C4-2B (cell line): ENCODE measurements at regions not wholly inside any gene's neighbourhood (a gene's known extent, or its start where the extent isn't known, plus 50 kb on each side); places are given as distances from the start of the nearest gene placed in this dataset.
"Not testable (repeated sequence)": the region's sequence is repeated elsewhere in the genome, so short reads cannot be mapped to it uniquely, and the experiment has no call there.

Source experiments
- H3K27ac ChIP-seq: fragments of 450-650 bp; 2 replicates; pipeline ENCODE4 v1.5.1; 2017
- CTCF ChIP-seq: fragments of 450-650 bp; conservative IDR thresholded peaks from 2 replicates; pipeline ENCODE4 v1.5.1; 2017; ENCODE audit warnings: mild to moderate bottlenecking
- ZFX ChIP-seq: fragments of 450-650 bp; IDR thresholded peaks from 2 replicates; pipeline ENCODE4 v1.6.1; 2017

- TF ChIP-seq CTCF = no peak
- no peak for TF ChIP-seq ZFX
- H3K27ac ChIP-seq = no peak overlapping the region
Observed at GRCh38 chr13:54004026-54004699, 975.5 kb downstream of the OLFM4 start.

- no peak overlapping the region for H3K27ac ChIP-seq
- TF ChIP-seq CTCF (no peak), ZFX (no peak)
Observed at GRCh38 chr13:54016542-54016941, 987.9 kb downstream of the OLFM4 start.

- TF ChIP-seq ZFX = no peak
- TF ChIP-seq CTCF = no peak
- no peak overlapping the region for H3K27ac ChIP-seq
Observed at GRCh38 chr13:54018485-54018884, 989.9 kb downstream of the OLFM4 start.

GRCh38 chr13:54029226-54029625 lies 1000.6 kb downstream of the OLFM4 start:
- TF ChIP-seq ZFX (no peak), CTCF (no peak)
- no peak overlapping the region for H3K27ac ChIP-seq

- no peak for TF ChIP-seq ZFX
- TF ChIP-seq CTCF = no peak
- H3K27ac ChIP-seq = no peak overlapping the region
Observed at GRCh38 chr13:54029720-54030119, 1001.1 kb downstream of the OLFM4 start.

- H3K27ac ChIP-seq = no peak overlapping the region
- TF ChIP-seq ZFX = no peak
- TF ChIP-seq CTCF = no peak
Observed at GRCh38 chr13:54033323-54033861, 1004.8 kb downstream of the OLFM4 start.

GRCh38 chr13:54034047-54034446 lies 1005.4 kb downstream of the OLFM4 start:
- TF ChIP-seq ZFX = no peak
- no peak for TF ChIP-seq CTCF
- no peak overlapping the region for H3K27ac ChIP-seq

GRCh38 chr13:54057416-54057815 lies 1028.8 kb downstream of the OLFM4 start:
- not testable (repeated sequence) for H3K27ac ChIP-seq

GRCh38 chr13:54069958-54070357 lies 1041.3 kb downstream of the OLFM4 start:
- not testable (repeated sequence) for H3K27ac ChIP-seq
